HEK293T (cell line): ENCODE measurements at regions not wholly inside any gene's neighbourhood (a gene's known extent, or its start where the extent isn't known, plus 50 kb on each side); places are given as distances from the start of the nearest gene placed in this dataset.
"Not testable (repeated sequence)": the region's sequence is repeated elsewhere in the genome, so short reads cannot be mapped to it uniquely, and the experiment has no call there.

Experiments
- BHLHE40 ChIP-seq: fragments of 450-650 bp; IDR thresholded peaks from 2 replicates; pipeline ENCODE4 v1.6.1; 2016; ENCODE audit warnings: mild to moderate bottlenecking, moderate library complexity, borderline replicate concordance
- ELF4 ChIP-seq: fragments of 450-650 bp; IDR thresholded peaks from 2 replicates; pipeline ENCODE4 v1.6.1; 2017; ENCODE audit warnings: antibody characterized with exemption
- FOXA1 ChIP-seq: fragments of 450-650 bp; IDR thresholded peaks from 2 replicates; pipeline ENCODE4 v1.6.1; 2016; ENCODE audit warnings: mild to moderate bottlenecking
- FOXM1 ChIP-seq: fragments of 450-650 bp; IDR thresholded peaks from 2 replicates; pipeline ENCODE4 v1.6.1; 2017; ENCODE audit warnings: mild to moderate bottlenecking, borderline replicate concordance
- NFRKB ChIP-seq: fragments of 450-650 bp; IDR thresholded peaks from 2 replicates; pipeline ENCODE4 v1.6.1; 2016; ENCODE audit warnings: mild to moderate bottlenecking, moderate library complexity
- SP1 ChIP-seq: fragments of 450-650 bp; IDR thresholded peaks from 2 replicates; pipeline ENCODE4 v1.6.1; 2017
- TARDBP ChIP-seq: fragments of 450-650 bp; IDR thresholded peaks from 2 replicates; pipeline ENCODE4 v1.6.1; 2016
- TF ChIP-seq, protein P1 (sequence below): fragments of 450-650 bp; IDR thresholded peaks from 2 replicates; pipeline ENCODE4 v1.6.1; 2016

DNA sequence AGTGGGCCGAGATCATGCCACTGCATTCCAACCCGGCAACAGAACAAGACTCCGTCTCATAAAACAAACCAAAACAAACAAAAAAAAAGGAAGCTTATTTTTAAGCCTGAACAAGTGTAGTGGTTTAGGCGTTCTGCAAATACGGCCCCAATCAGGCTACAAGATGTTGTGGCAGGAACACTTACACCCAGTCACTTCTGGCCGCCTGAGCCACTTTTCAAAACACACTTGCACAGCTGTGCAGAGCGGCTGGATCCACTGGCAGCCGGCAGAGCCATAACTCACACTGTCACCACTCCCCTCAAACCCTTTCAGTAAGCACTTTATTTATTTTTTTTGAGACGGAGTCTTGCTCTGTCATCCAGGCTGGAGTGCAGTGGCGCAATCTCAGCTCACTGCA lies 81.0 kb upstream of the FRG2C start:
- TF ChIP-seq NFRKB, BHLHE40, TARDBP, ELF4, SP1, FOXM1, FOXA1: not testable (repeated sequence)
- TF ChIP-seq, protein P1, sequence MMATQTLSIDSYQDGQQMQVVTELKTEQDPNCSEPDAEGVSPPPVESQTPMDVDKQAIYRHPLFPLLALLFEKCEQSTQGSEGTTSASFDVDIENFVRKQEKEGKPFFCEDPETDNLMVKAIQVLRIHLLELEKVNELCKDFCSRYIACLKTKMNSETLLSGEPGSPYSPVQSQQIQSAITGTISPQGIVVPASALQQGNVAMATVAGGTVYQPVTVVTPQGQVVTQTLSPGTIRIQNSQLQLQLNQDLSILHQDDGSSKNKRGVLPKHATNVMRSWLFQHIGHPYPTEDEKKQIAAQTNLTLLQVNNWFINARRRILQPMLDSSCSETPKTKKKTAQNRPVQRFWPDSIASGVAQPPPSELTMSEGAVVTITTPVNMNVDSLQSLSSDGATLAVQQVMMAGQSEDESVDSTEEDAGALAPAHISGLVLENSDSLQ: peak; percentile 37; the same call in 1 of the 2 replicates
